Stimulated activated CD4-positive, alpha-beta T cell treated with anti-CD3 and anti-CD28 coated beads, TNF-alpha, amount 100 ng/mL, for 1 hour (primary cell): ENCODE measurements at regions not wholly inside any gene's neighbourhood (a gene's known extent, or its start where the extent isn't known, plus 50 kb on each side); places are given as distances from the start of the nearest gene placed in this dataset.

Source experiments
- DNase-seq, 3 donors: peaks; one replicate each; pipeline ENCODE4 v3.0.0-alpha.2; 2020; ENCODE audit warnings: low read depth in 3 of 3, low spot score in 1 of 3

GRCh38 chr22:47787501-47788227 lies 1025.2 kb downstream of the TBC1D22A start:
- DNase-seq: no peak

- DNase-seq: no peak
These were observed 1024.3 kb downstream of the TBC1D22A start for GRCh38 chr22:47786650-47787290.

GRCh38 chr22:47784991-47785390 lies 1022.5 kb downstream of the TBC1D22A start:
- no peak for DNase-seq

- DNase-seq: no peak
These were observed 1022.0 kb downstream of the TBC1D22A start for GRCh38 chr22:47784367-47784983.

GRCh38 chr22:47783433-47784366 lies 1021.2 kb downstream of the TBC1D22A start:
- DNase-seq: no peak

- no peak for DNase-seq
These were observed 1020.1 kb downstream of the TBC1D22A start for GRCh38 chr22:47782328-47783075.

GRCh38 chr22:47781427-47782111 lies 1019.1 kb downstream of the TBC1D22A start:
- DNase-seq: no peak

GRCh38 chr22:47781024-47781423 lies 1018.6 kb downstream of the TBC1D22A start:
- no peak for DNase-seq

GRCh38 chr22:47780281-47780875 lies 1017.9 kb downstream of the TBC1D22A start:
- no peak for DNase-seq

- no peak for DNase-seq
These were observed 1017.0 kb downstream of the TBC1D22A start for GRCh38 chr22:47779474-47779873.

GRCh38 chr22:47778160-47778658 lies 1015.8 kb downstream of the TBC1D22A start:
- no peak for DNase-seq

- no peak for DNase-seq
These were observed 1015.0 kb downstream of the TBC1D22A start for GRCh38 chr22:47777426-47777825.

GRCh38 chr22:47776329-47776728 lies 1013.9 kb downstream of the TBC1D22A start:
- no peak for DNase-seq

- no peak for DNase-seq
These were observed 1013.2 kb downstream of the TBC1D22A start for GRCh38 chr22:47775686-47776085.

- DNase-seq: no peak
These were observed 1012.7 kb downstream of the TBC1D22A start for GRCh38 chr22:47775191-47775590.

- no peak for DNase-seq
These were observed 1011.2 kb downstream of the TBC1D22A start for GRCh38 chr22:47773635-47774034.

GRCh38 chr22:47772864-47773263 lies 1010.4 kb downstream of the TBC1D22A start:
- no peak for DNase-seq

- no peak for DNase-seq
These were observed 1007.2 kb downstream of the TBC1D22A start for GRCh38 chr22:47769652-47770051.

- DNase-seq: no peak
These were observed 1005.6 kb downstream of the TBC1D22A start for GRCh38 chr22:47768027-47768426.
